ENCODE measurements at regions not wholly inside any gene's neighbourhood (a gene's known extent, or its start where the extent isn't known, plus 50 kb on each side); places are given as distances from the start of the nearest gene placed in this dataset.

- TF ChIP-seq CTCF (IDR thresholded peaks at IDR 0.05) (no peak), POLR2A (IDR thresholded peaks at IDR 0.05) (no peak)
Observed at GRCh38 chr4:38452542-38452941, 211.5 kb upstream of the KLF3 start.

All from right lobe of liver (tissue), 4 donors.